PC-9 (cell line): ENCODE measurements at regions not wholly inside any gene's neighbourhood (a gene's known extent, or its start where the extent isn't known, plus 50 kb on each side); places are given as distances from the start of the nearest gene placed in this dataset.

Experiments used
- CTCF ChIP-seq: fragments of 200-600 bp; sonication (generic); conservative IDR thresholded peaks from 2 replicates; pipeline ENCODE4 v1.6.1; 2017; ENCODE audit warnings: mixed run types, antibody characterized with exemption, mild to moderate bottlenecking, moderate library complexity
- EZH2 ChIP-seq: fragments of 200-600 bp; sonication (generic); IDR thresholded peaks from 2 replicates; pipeline ENCODE4 v1.8.0; 2017; ENCODE audit warnings: antibody characterized with exemption, low read depth

GRCh38 chr1:217026531-217026930 lies 303.3 kb upstream of the ESRRG start:
- TF ChIP-seq EZH2 (no peak), CTCF (no peak)
